SIG-M5 treated with dmso at 0.1 percent for 504 hours (cell line): ENCODE measurements at regions not wholly inside any gene's neighbourhood (a gene's known extent, or its start where the extent isn't known, plus 50 kb on each side); places are given as distances from the start of the nearest gene placed in this dataset.
"Not testable (repeated sequence)": the region's sequence is repeated elsewhere in the genome, so short reads cannot be mapped to it uniquely, and the experiment has no call there.

ENCODE experiments used
- DNase-seq: peaks from one replicate; lab custom pipeline; 2025; ENCODE audit not compliant: unreplicated experiment; lab: John Stamatoyannopoulos, UW

- DNase-seq, result no peak
These were observed 106.7 kb upstream of the AHI1 start for GRCh38 chr6:135604035-135604860.

- DNase-seq, result no peak
These were observed 107.8 kb upstream of the AHI1 start for GRCh38 chr6:135605278-135605790.

- DNase-seq, result no peak
These were observed 108.9 kb upstream of the AHI1 start for GRCh38 chr6:135606392-135606791.

- no peak for DNase-seq
These were observed 110.5 kb upstream of the AHI1 start for GRCh38 chr6:135608031-135608430.

GRCh38 chr6:135610192-135610591 lies 112.7 kb upstream of the AHI1 start:
- DNase-seq, result not testable (repeated sequence)

GRCh38 chr6:135616655-135617054 lies 119.1 kb upstream of the AHI1 start:
- no peak for DNase-seq

GRCh38 chr6:135617222-135617621 lies 119.7 kb upstream of the AHI1 start:
- no peak for DNase-seq

GRCh38 chr6:135622081-135622480 lies 124.5 kb upstream of the AHI1 start:
- no peak for DNase-seq

GRCh38 chr6:135623979-135624378 lies 126.4 kb upstream of the AHI1 start:
- no peak for DNase-seq

GRCh38 chr6:135624402-135625295 lies 127.1 kb upstream of the AHI1 start:
- no peak for DNase-seq

GRCh38 chr6:135626001-135626400 lies 128.5 kb upstream of the AHI1 start:
- DNase-seq, result not testable (repeated sequence)

GRCh38 chr6:135627092-135627715 lies 129.7 kb upstream of the AHI1 start:
- DNase-seq, result no peak

GRCh38 chr6:135630789-135631376 lies 133.3 kb upstream of the AHI1 start:
- no peak for DNase-seq

- DNase-seq, result no peak
These were observed 134.3 kb upstream of the AHI1 start for GRCh38 chr6:135631821-135632220.

GRCh38 chr6:135633573-135633972 lies 136.0 kb upstream of the AHI1 start:
- DNase-seq, result no peak

- DNase-seq, result no peak
These were observed 140.2 kb upstream of the AHI1 start for GRCh38 chr6:135637701-135638100.

GRCh38 chr6:135638108-135638507 lies 140.6 kb upstream of the AHI1 start:
- no peak for DNase-seq

- DNase-seq, result no peak
These were observed 142.5 kb upstream of the AHI1 start for GRCh38 chr6:135640048-135640447.

- DNase-seq, result no peak
These were observed 143.0 kb upstream of the AHI1 start for GRCh38 chr6:135640449-135641111.

- DNase-seq, result no peak
These were observed 145.4 kb upstream of the AHI1 start for GRCh38 chr6:135642912-135643311.
